HG03469 (cell line): ENCODE measurements at regions not wholly inside any gene's neighbourhood (a gene's known extent, or its start where the extent isn't known, plus 50 kb on each side); places are given as distances from the start of the nearest gene placed in this dataset.

Experiments used
- ATAC-seq: cut with Tn5 transposase; IDR thresholded peaks from one replicate; pipeline ENCODE4 v1.9.1; 2021; ENCODE audit warnings: mild to moderate bottlenecking, moderate library complexity, moderate number of reproducible peaks; ENCODE audit not compliant: unreplicated experiment

- no peak for ATAC-seq
These were observed 386.4 kb downstream of the LMO4 start for GRCh38 chr1:87715052-87715451.

- ATAC-seq, result no peak
These were observed 386.8 kb downstream of the LMO4 start for GRCh38 chr1:87715471-87715870.

GRCh38 chr1:87717157-87717670 is 388.5 kb downstream of the LMO4 start:
- ATAC-seq, result no peak

- ATAC-seq, result no peak
These were observed 389.7 kb downstream of the LMO4 start for GRCh38 chr1:87718241-87718950.

- no peak for ATAC-seq
These were observed 391.0 kb downstream of the LMO4 start for GRCh38 chr1:87719658-87720057.

- no peak for ATAC-seq
These were observed 391.9 kb downstream of the LMO4 start for GRCh38 chr1:87720561-87720960.

GRCh38 chr1:87723193-87723592 is 394.5 kb downstream of the LMO4 start:
- ATAC-seq, result no peak

GRCh38 chr1:87728169-87728568 is 399.5 kb downstream of the LMO4 start:
- ATAC-seq, result no peak

GRCh38 chr1:87730274-87731216 is 401.9 kb downstream of the LMO4 start:
- no peak for ATAC-seq

- no peak for ATAC-seq
These were observed 404.7 kb downstream of the LMO4 start for GRCh38 chr1:87733386-87733785.

- no peak for ATAC-seq
These were observed 407.1 kb downstream of the LMO4 start for GRCh38 chr1:87735750-87736149.

- no peak for ATAC-seq
These were observed 410.5 kb downstream of the LMO4 start for GRCh38 chr1:87739141-87739540.

GRCh38 chr1:87739704-87740103 is 411.0 kb downstream of the LMO4 start:
- ATAC-seq, result no peak

- ATAC-seq, result no peak
These were observed 414.6 kb downstream of the LMO4 start for GRCh38 chr1:87743256-87743655.

GRCh38 chr1:87744056-87744455 is 415.4 kb downstream of the LMO4 start:
- no peak for ATAC-seq

- no peak for ATAC-seq
These were observed 416.1 kb downstream of the LMO4 start for GRCh38 chr1:87744763-87745162.

GRCh38 chr1:87753366-87753765 is 424.7 kb downstream of the LMO4 start:
- ATAC-seq, result no peak

GRCh38 chr1:87754139-87754538 is 425.5 kb downstream of the LMO4 start:
- no peak for ATAC-seq

- no peak for ATAC-seq
These were observed 429.0 kb downstream of the LMO4 start for GRCh38 chr1:87757676-87758075.

- no peak for ATAC-seq
These were observed 430.9 kb downstream of the LMO4 start for GRCh38 chr1:87759421-87760087.

GRCh38 chr1:87760155-87760554 is 431.5 kb downstream of the LMO4 start:
- ATAC-seq, result no peak
